ENCODE measurements at regions not wholly inside any gene's neighbourhood (a gene's known extent, or its start where the extent isn't known, plus 50 kb on each side); places are given as distances from the start of the nearest gene placed in this dataset.

GRCh38 chr3:75983111-75983510, 197.8 kb upstream of the ZNF717 start:
- TF ChIP-seq, protein P1, sequence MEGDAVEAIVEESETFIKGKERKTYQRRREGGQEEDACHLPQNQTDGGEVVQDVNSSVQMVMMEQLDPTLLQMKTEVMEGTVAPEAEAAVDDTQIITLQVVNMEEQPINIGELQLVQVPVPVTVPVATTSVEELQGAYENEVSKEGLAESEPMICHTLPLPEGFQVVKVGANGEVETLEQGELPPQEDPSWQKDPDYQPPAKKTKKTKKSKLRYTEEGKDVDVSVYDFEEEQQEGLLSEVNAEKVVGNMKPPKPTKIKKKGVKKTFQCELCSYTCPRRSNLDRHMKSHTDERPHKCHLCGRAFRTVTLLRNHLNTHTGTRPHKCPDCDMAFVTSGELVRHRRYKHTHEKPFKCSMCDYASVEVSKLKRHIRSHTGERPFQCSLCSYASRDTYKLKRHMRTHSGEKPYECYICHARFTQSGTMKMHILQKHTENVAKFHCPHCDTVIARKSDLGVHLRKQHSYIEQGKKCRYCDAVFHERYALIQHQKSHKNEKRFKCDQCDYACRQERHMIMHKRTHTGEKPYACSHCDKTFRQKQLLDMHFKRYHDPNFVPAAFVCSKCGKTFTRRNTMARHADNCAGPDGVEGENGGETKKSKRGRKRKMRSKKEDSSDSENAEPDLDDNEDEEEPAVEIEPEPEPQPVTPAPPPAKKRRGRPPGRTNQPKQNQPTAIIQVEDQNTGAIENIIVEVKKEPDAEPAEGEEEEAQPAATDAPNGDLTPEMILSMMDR (IDR thresholded peaks at IDR 0.05), result no peak
- TF ChIP-seq EZH2 (IDR thresholded peaks at IDR 0.05; ENCODE audit: borderline replicate concordance, insufficient read depth, low read depth, low read length, poor library complexity, severe bottlenecking), result no peak
